PC-3 (cell line): ENCODE measurements at regions not wholly inside any gene's neighbourhood (a gene's known extent, or its start where the extent isn't known, plus 50 kb on each side); places are given as distances from the start of the nearest gene placed in this dataset.

ENCODE experiments used
- ATAC-seq: fragments of 200-7000 bp; cut with Tn5 transposase; 2 replicates; pipeline ENCODE4 v1.9.1; 2020; ENCODE audit warnings: mild to moderate bottlenecking, moderate library complexity
- BruUV-seq: library from RNA; stranded (reverse); fragments of 400-500 nt; replicated peaks from 2 replicates; lab custom pipeline; 2021; lab: Mats Ljungman, UMichigan
- CTCF ChIA-PET: fragments of 300-600 bp; sonication (Branson Sonifier 250); formaldehyde crosslinking; loops from one replicate; lab custom pipeline; 2022; ENCODE audit warnings: antibody characterized with exemption; lab: Charles Lee
- POLR2A ChIA-PET: fragments of 300-600 bp; sonication (Branson Sonifier 250); formaldehyde crosslinking; loops from one replicate; lab custom pipeline; 2022; ENCODE audit warnings: antibody characterized with exemption; ENCODE audit not compliant: unreplicated experiment; lab: Charles Lee
- DNase-seq: peaks from one replicate; pipeline ENCODE4 v3.0.0-alpha.2; 2015
- H2AFZ ChIP-seq: fragments of 300-600 bp; sonication (generic); 2 replicates; pipeline ENCODE4 v1.6.0; 2016; ENCODE audit warnings: antibody characterized with exemption, low read length
- H3F3A ChIP-seq: fragments of 300-600 bp; sonication (generic); one replicate; pipeline ENCODE4 v1.6.0; 2017; ENCODE audit warnings: antibody characterized with exemption, low read length, control low read depth, mild to moderate bottlenecking; ENCODE audit not compliant: unreplicated experiment
- H3K27ac ChIP-seq: fragments of 300-600 bp; sonication (generic); 2 replicates; pipeline ENCODE4 v1.5.1; 2016; ENCODE audit warnings: mild to moderate bottlenecking, low read length
- H3K27me3 ChIP-seq: fragments of 300-600 bp; sonication (generic); 2 replicates; pipeline ENCODE4 v1.6.1; 2016; ENCODE audit warnings: low read length, mixed read lengths
- H3K36me3 ChIP-seq: fragments of 300-600 bp; sonication (generic); 2 replicates; pipeline ENCODE4 v1.6.1; 2016; ENCODE audit warnings: low read depth, mixed run types, low read length, mixed read lengths
- H3K4me1 ChIP-seq: fragments of 300-600 bp; sonication (generic); 2 replicates; pipeline ENCODE4 v1.5.1; 2016; ENCODE audit warnings: low read length; ENCODE audit not compliant: insufficient read depth
- H3K4me2 ChIP-seq: fragments of 300-600 bp; sonication (generic); 2 replicates; pipeline ENCODE4 v1.6.0; 2016; ENCODE audit warnings: low read length
- H3K4me3 ChIP-seq: fragments of 300-600 bp; sonication (generic); 2 replicates; pipeline ENCODE4 v1.5.1; 2016; ENCODE audit warnings: mild to moderate bottlenecking, low read length, mixed read lengths
- H3K79me2 ChIP-seq: fragments of 300-600 bp; sonication (generic); 2 replicates; pipeline ENCODE4 v1.6.1; 2017; ENCODE audit warnings: low read length, mixed read lengths
- H3K9ac ChIP-seq: fragments of 300-600 bp; sonication (generic); 2 replicates; pipeline ENCODE4 v1.6.0; 2016; ENCODE audit warnings: mild to moderate bottlenecking, low read length
- H3K9me2 ChIP-seq: fragments of 300-600 bp; sonication (generic); replicated peaks from 2 replicates; pipeline ENCODE4 v1.6.1; 2016; ENCODE audit warnings: mixed run types, low read length, mixed read lengths
- H3K9me3 ChIP-seq: fragments of 300-600 bp; sonication (generic); 2 replicates; pipeline ENCODE4 v1.6.1; 2016; ENCODE audit warnings: low read length, mixed read lengths
- H4K20me1 ChIP-seq: fragments of 300-600 bp; sonication (generic); 2 replicates; pipeline ENCODE4 v1.6.1; 2016; ENCODE audit warnings: low read length, mixed read lengths
- EZH2 ChIP-seq: fragments of 300-600 bp; sonication (generic); IDR thresholded peaks from one replicate; pipeline ENCODE4 v1.6.1; 2017; ENCODE audit warnings: antibody characterized with exemption, mild to moderate bottlenecking, low read length; ENCODE audit not compliant: unreplicated experiment
- EZH2phosphoT487 ChIP-seq: fragments of 300-600 bp; sonication (generic); IDR thresholded peaks from 2 replicates; pipeline ENCODE4 v1.6.1; 2018; ENCODE audit warnings: mild to moderate bottlenecking, antibody characterized with exemption, low read length, borderline replicate concordance
- intact Hi-C: fragments of 100-400 bp; cut with micrococcal nuclease; formaldehyde crosslinking; loops from 2 replicates; pipeline ENCODE4 v1.9.0; 2023
- TF ChIP-seq, protein P1 (sequence below): fragments of 300-600 bp; sonication (generic); conservative IDR thresholded peaks from 2 replicates; pipeline ENCODE4 v1.5.1; 2017; ENCODE audit warnings: antibody characterized with exemption, low read depth, mild to moderate bottlenecking, low read length

DNA sequence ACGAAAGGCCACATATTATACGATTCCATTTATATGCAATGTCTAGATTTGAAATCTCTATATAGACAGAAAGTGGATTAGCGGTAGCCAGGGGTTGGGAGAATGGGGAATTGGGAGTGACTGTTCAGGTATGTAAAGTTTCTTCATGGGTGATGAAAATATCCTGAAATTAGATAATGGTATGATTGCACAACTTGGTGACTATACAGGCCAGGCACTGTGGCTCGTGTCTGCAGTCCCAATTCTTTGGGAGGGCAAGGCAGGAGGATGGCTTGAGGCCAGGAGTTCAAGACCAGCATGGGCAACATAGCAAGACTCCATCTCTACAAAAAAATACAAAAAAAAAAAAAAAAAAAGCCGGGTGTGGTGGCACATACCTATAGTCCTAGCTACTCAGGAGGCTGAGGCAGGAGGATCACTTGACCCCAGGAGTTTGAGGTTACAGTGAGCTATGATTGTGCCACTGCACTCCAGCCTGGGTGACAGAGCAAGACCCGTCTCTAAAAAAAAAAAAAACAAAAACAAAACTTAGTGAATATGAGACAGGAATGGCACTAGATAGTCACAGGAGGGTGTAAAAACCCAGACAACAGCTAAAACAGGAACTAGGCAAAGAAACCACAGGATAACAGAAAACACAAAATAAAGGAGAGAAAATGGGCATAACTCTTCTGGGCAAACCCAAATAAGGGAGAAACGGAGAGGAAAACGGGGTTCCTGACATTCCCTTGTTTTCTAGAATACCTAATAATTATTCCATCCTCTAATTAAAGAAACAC is 72.1 kb upstream of the ZNF618 start:
- Histone ChIP-seq H3K9me2 (no peaks in the 10 kb centered on the region), H2AFZ (no peak overlapping the region), H3K27ac (no peak overlapping the region), H3K9ac (no peak overlapping the region), H3K9me3 (no peaks in the 10 kb centered on the region), H3K4me1 (0 out of 2 replicates have a peak, but pooled peaks cover 5% of the 10 kb centered on the region), H3K27me3 (no peaks in the 10 kb centered on the region), H3K79me2 (no peaks in the 10 kb centered on the region), H3K4me2 (no peak overlapping the region), H3K36me3 (no peaks in the 10 kb centered on the region), H4K20me1 (no peaks in the 10 kb centered on the region), H3K4me3 (no peak overlapping the region), H3F3A (no peaks in the 10 kb centered on the region)
- CTCF ChIA-PET: no interaction called here
- TF ChIP-seq EZH2phosphoT487 (no peak), EZH2 (no peak)
- TF ChIP-seq, protein P1, sequence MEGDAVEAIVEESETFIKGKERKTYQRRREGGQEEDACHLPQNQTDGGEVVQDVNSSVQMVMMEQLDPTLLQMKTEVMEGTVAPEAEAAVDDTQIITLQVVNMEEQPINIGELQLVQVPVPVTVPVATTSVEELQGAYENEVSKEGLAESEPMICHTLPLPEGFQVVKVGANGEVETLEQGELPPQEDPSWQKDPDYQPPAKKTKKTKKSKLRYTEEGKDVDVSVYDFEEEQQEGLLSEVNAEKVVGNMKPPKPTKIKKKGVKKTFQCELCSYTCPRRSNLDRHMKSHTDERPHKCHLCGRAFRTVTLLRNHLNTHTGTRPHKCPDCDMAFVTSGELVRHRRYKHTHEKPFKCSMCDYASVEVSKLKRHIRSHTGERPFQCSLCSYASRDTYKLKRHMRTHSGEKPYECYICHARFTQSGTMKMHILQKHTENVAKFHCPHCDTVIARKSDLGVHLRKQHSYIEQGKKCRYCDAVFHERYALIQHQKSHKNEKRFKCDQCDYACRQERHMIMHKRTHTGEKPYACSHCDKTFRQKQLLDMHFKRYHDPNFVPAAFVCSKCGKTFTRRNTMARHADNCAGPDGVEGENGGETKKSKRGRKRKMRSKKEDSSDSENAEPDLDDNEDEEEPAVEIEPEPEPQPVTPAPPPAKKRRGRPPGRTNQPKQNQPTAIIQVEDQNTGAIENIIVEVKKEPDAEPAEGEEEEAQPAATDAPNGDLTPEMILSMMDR: no peak
- POLR2A ChIA-PET: no interaction called here
- intact Hi-C loops: no loop called here
- BruUV-seq: no TSS peak
- no peak for ATAC-seq
- DNase-seq: no peak

DNA sequence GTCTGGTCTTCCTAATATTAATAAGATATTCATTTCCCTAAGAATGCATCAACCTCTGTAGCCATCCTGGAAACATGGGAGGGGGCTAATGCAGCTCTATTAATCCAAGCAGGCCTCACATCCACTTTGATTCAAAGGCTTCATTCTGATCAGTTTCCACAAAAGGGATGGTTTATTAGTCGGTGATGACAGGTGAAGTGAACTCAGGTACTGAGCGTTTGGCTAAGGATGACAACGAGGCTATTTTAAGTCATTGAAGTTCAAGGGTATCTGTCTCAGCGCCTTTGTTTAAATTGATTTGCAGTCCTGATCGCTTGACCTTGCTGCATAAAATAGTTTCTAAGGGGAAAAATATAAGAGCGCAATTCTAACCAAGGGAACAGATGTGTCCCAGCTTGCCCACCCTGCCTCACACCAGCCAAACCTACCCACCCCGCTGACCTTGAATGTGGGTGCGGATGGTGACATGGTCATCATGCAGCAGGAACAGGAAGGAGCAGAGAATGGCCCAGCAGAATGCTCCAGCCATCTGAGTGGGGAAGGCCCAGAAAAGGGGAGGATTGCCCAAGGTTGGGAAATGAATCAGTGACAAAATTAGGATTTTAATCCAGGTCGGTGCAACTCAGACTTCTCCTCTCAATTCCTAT is 70.5 kb upstream of the ZNF618 start:
- no peaks in the 10 kb centered on the region for H3F3A ChIP-seq
- TF ChIP-seq, protein P1: no peak
- no peak overlapping the region for H3K4me3 ChIP-seq
- H3K4me1 ChIP-seq: 0 out of 2 replicates have a peak, but pooled peaks cover 5% of the 10 kb centered on the region
- no peak overlapping the region for H2AFZ ChIP-seq
- BruUV-seq: no TSS peak
- CTCF ChIA-PET: no interaction called here
- H3K36me3 ChIP-seq: no peaks in the 10 kb centered on the region
- no peak overlapping the region for H3K9ac ChIP-seq
- no peaks in the 10 kb centered on the region for H4K20me1 ChIP-seq
- H3K79me2 ChIP-seq: no peaks in the 10 kb centered on the region
- intact Hi-C loops: loop anchor here (5.0 kb wide), 1 partner anchor 72 kb away; the partner anchor contains the start of gene ZNF618
- H3K9me2 ChIP-seq: no peaks in the 10 kb centered on the region
- no peaks in the 10 kb centered on the region for H3K27me3 ChIP-seq
- DNase-seq (no peak), ATAC-seq (no peak)
- H3K4me2 ChIP-seq: no peak overlapping the region
- POLR2A ChIA-PET: no interaction called here
- no peaks in the 10 kb centered on the region for H3K9me3 ChIP-seq
- H3K27ac ChIP-seq: no peak overlapping the region
